Neural cell (in vitro differentiated cells): ENCODE measurements at regions not wholly inside any gene's neighbourhood (a gene's known extent, or its start where the extent isn't known, plus 50 kb on each side); places are given as distances from the start of the nearest gene placed in this dataset.

ENCODE experiments used
- H2AFZ ChIP-seq: fragments of 200-600, 300-800 bp; sonication (generic), shearing (Covaris generic); 2 replicates; pipeline ENCODE4 v1.6.0; 2014; ENCODE audit warnings: low read depth, mild to moderate bottlenecking, antibody characterized with exemption, low read length, moderate library complexity
- H3F3A ChIP-seq: fragments of 200-600 bp; shearing (Covaris generic); 2 replicates; pipeline ENCODE4 v1.6.1; 2016; ENCODE audit warnings: mild to moderate bottlenecking, moderate library complexity, mixed read lengths, antibody characterized with exemption, low read length; ENCODE audit not compliant: insufficient read depth, poor library complexity, severe bottlenecking
- H3K27ac ChIP-seq: fragments of 200-600, 300-800 bp; sonication (generic), shearing (Covaris generic); 2 replicates; pipeline ENCODE4 v1.5.1; 2014; ENCODE audit warnings: mild to moderate bottlenecking, low read length, moderate library complexity
- H3K27me3 ChIP-seq: fragments of 300-800, 200-600 bp; sonication (generic), shearing (Covaris generic); 2 replicates; pipeline ENCODE4 v1.6.0; 2014; ENCODE audit warnings: mild to moderate bottlenecking, low read depth, low read length, moderate library complexity; ENCODE audit not compliant: insufficient read depth
- H3K36me3 ChIP-seq: fragments of 300-800, 200-600 bp; sonication (generic), shearing (Covaris generic); 2 replicates; pipeline ENCODE4 v1.5.1; 2014; ENCODE audit warnings: mild to moderate bottlenecking, antibody characterized with exemption, low read length, moderate library complexity; ENCODE audit not compliant: insufficient read depth
- H3K4me2 ChIP-seq: fragments of 300-800, 200-600 bp; sonication (generic), shearing (Covaris generic); 2 replicates; pipeline ENCODE4 v1.6.0; 2014; ENCODE audit warnings: mild to moderate bottlenecking, low read length
- H3K4me3 ChIP-seq: fragments of 300-800, 200-600 bp; sonication (generic), shearing (Covaris generic); 2 replicates; pipeline ENCODE4 v1.5.1; 2014; ENCODE audit warnings: mild to moderate bottlenecking, low read length, moderate library complexity
- H3K79me2 ChIP-seq: fragments of 200-600 bp; shearing (Covaris generic); replicated peaks from 2 replicates; pipeline ENCODE4 v1.6.0; 2014; ENCODE audit warnings: mild to moderate bottlenecking, low read length, moderate library complexity; ENCODE audit not compliant: insufficient read depth
- H3K9ac ChIP-seq: fragments of 300-800, 200-600 bp; sonication (generic), shearing (Covaris generic); 2 replicates; pipeline ENCODE4 v1.6.1; 2016; ENCODE audit warnings: mild to moderate bottlenecking, low read length, mixed read lengths
- H3K9me2 ChIP-seq: fragments of 200-600 bp; shearing (Covaris generic); 2 replicates; pipeline ENCODE4 v1.6.1; 2016; ENCODE audit warnings: mild to moderate bottlenecking, low read length, mixed read lengths; ENCODE audit not compliant: insufficient read depth
- H3K9me3 ChIP-seq: fragments of 200-600, 300-800 bp; sonication (generic), shearing (Covaris generic); 2 replicates; pipeline ENCODE4 v1.6.1; 2016; ENCODE audit warnings: mild to moderate bottlenecking, mixed run types, low read length, moderate library complexity, mixed read lengths
- H4K20me1 ChIP-seq: fragments of 200-600 bp; shearing (Covaris generic); 2 replicates; pipeline ENCODE4 v1.6.1; 2016; ENCODE audit warnings: mild to moderate bottlenecking, mixed run types; ENCODE audit not compliant: insufficient read depth
- EP300 ChIP-seq: fragments of 450-650 bp; conservative IDR thresholded peaks from 2 replicates; pipeline ENCODE4 v1.6.1; 2014; ENCODE audit warnings: antibody characterized with exemption, mild to moderate bottlenecking, moderate library complexity; ENCODE audit not compliant: poor library complexity, severe bottlenecking
- EZH2 ChIP-seq: fragments of 200-600, 300-800 bp; shearing (Covaris generic), sonication (generic); IDR thresholded peaks from 2 replicates; pipeline ENCODE4 v1.6.1; 2014; ENCODE audit warnings: antibody characterized with exemption, low read length, borderline replicate concordance, mild to moderate bottlenecking; ENCODE audit not compliant: insufficient read depth, poor library complexity, severe bottlenecking
- MXI1 ChIP-seq: fragments of 450-650 bp; conservative IDR thresholded peaks from 2 replicates; pipeline ENCODE4 v1.6.1; 2014; ENCODE audit warnings: antibody characterized with exemption, mild to moderate bottlenecking; ENCODE audit not compliant: poor library complexity, severe bottlenecking
- POLR2AphosphoS5 ChIP-seq: IDR thresholded peaks from 2 replicates; pipeline ENCODE4 v1.6.1; 2012
- RAD21 ChIP-seq: fragments of 450-650 bp; conservative IDR thresholded peaks from 2 replicates; pipeline ENCODE4 v1.6.1; 2014; ENCODE audit warnings: antibody characterized with exemption, mild to moderate bottlenecking, moderate library complexity
- SMC3 ChIP-seq: fragments of 450-650 bp; conservative IDR thresholded peaks from 2 replicates; pipeline ENCODE4 v1.6.1; 2014; ENCODE audit warnings: antibody characterized with exemption, mild to moderate bottlenecking, moderate library complexity; ENCODE audit not compliant: poor library complexity
- TAF1 ChIP-seq: IDR thresholded peaks from 2 replicates; pipeline ENCODE4 v1.6.1; 2012; ENCODE audit warnings: low read depth
- TF ChIP-seq, protein P1 (sequence below): IDR thresholded peaks from 2 replicates; pipeline ENCODE4 v1.6.1; 2012; ENCODE audit warnings: borderline replicate concordance
- TF ChIP-seq, protein P2 (sequence below): fragments of 450-650 bp; IDR thresholded peaks from 2 replicates; pipeline ENCODE4 v1.5.1; 2014; ENCODE audit warnings: antibody characterized with exemption, mild to moderate bottlenecking, moderate library complexity; ENCODE audit not compliant: poor library complexity, severe bottlenecking

DNA sequence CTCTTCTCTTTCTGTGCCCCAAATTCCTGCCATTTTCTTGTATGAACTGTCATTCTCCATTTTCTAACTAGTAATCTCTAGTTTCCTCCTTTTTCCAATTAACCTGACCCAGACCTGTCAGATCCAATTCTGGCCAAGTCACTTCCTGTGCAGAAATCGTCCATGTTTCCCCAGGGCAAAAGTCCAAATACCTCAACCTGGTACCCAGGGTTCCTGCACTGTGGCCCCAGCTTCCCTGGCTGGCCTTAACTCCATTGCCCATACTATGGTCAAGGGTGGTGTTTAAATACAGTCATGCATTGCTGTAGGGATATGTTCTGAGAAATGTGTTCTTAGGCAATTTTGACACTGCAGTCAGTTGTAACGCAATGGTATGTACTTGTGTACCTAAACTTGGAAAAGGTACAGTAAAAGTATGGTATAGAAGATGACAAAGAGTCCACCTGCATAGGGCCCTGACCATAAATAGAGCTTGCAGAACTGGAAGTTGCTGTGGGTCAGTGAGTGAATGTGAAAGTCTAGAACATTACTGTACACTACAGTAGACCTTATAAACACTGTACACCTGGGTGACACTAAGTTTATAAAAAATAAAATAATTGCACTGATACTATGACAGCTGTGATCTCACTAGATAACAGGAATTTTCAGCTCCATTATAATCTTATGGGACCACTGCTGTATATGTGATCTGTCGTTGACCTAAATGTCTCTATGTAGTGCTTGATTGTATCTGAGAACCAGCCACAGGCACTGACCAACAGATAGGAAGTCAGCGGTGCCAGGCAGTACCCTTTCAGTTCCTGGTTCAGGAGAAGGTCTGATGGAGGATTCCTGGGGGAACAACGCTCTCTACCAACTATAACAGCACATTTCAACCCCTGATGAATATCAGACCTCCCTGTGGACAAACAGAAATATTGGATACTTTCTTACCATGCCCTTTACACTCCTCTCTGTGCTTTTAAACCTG is 336.1 kb upstream of the PROK2 start:
- H2AFZ ChIP-seq, result no peak overlapping the region
- TF ChIP-seq RAD21, result no peak
- TF ChIP-seq POLR2AphosphoS5, result no peak
- TF ChIP-seq EP300, result no peak
- no peak for TF ChIP-seq EZH2
- TF ChIP-seq, protein P1, sequence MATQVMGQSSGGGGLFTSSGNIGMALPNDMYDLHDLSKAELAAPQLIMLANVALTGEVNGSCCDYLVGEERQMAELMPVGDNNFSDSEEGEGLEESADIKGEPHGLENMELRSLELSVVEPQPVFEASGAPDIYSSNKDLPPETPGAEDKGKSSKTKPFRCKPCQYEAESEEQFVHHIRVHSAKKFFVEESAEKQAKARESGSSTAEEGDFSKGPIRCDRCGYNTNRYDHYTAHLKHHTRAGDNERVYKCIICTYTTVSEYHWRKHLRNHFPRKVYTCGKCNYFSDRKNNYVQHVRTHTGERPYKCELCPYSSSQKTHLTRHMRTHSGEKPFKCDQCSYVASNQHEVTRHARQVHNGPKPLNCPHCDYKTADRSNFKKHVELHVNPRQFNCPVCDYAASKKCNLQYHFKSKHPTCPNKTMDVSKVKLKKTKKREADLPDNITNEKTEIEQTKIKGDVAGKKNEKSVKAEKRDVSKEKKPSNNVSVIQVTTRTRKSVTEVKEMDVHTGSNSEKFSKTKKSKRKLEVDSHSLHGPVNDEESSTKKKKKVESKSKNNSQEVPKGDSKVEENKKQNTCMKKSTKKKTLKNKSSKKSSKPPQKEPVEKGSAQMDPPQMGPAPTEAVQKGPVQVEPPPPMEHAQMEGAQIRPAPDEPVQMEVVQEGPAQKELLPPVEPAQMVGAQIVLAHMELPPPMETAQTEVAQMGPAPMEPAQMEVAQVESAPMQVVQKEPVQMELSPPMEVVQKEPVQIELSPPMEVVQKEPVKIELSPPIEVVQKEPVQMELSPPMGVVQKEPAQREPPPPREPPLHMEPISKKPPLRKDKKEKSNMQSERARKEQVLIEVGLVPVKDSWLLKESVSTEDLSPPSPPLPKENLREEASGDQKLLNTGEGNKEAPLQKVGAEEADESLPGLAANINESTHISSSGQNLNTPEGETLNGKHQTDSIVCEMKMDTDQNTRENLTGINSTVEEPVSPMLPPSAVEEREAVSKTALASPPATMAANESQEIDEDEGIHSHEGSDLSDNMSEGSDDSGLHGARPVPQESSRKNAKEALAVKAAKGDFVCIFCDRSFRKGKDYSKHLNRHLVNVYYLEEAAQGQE, result no peak
- no peak for TF ChIP-seq TAF1
- TF ChIP-seq, protein P2, sequence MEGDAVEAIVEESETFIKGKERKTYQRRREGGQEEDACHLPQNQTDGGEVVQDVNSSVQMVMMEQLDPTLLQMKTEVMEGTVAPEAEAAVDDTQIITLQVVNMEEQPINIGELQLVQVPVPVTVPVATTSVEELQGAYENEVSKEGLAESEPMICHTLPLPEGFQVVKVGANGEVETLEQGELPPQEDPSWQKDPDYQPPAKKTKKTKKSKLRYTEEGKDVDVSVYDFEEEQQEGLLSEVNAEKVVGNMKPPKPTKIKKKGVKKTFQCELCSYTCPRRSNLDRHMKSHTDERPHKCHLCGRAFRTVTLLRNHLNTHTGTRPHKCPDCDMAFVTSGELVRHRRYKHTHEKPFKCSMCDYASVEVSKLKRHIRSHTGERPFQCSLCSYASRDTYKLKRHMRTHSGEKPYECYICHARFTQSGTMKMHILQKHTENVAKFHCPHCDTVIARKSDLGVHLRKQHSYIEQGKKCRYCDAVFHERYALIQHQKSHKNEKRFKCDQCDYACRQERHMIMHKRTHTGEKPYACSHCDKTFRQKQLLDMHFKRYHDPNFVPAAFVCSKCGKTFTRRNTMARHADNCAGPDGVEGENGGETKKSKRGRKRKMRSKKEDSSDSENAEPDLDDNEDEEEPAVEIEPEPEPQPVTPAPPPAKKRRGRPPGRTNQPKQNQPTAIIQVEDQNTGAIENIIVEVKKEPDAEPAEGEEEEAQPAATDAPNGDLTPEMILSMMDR, result no peak
- TF ChIP-seq SMC3, result no peak
- TF ChIP-seq MXI1, result no peak
- H3K79me2 ChIP-seq, result no peaks in the 10 kb centered on the region
- no peaks in the 10 kb centered on the region for H4K20me1 ChIP-seq
- H3F3A ChIP-seq, result no peaks in the 10 kb centered on the region
- H3K9me2 ChIP-seq, result no peaks in the 10 kb centered on the region
- H3K4me2 ChIP-seq, result no peak overlapping the region
- H3K36me3 ChIP-seq, result no peaks in the 10 kb centered on the region
- H3K27me3 ChIP-seq, result no peaks in the 10 kb centered on the region
- H3K9ac ChIP-seq, result no peak overlapping the region
- no peaks in the 10 kb centered on the region for H3K9me3 ChIP-seq
- H3K27ac ChIP-seq, result no peak overlapping the region
- H3K4me3 ChIP-seq, result no peak overlapping the region

DNA sequence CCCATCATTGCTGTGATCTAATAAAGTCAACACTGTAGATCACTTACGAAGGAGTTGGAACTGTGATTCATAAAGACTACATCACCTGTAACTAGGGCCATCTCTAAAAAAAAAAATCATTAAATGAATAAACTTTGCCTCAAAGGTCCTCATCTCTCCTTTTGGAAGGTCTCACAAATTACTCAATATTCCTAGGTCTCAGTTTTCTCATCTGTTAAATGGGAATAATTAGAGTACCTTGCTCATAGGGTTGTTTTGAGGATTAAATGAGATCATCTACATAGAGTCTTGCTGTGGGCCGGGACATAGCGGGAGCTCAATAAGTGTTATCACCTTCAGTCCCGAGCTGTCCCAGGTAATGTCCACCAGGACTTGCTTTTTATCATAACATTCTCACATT is 335.1 kb upstream of the PROK2 start:
- no peak overlapping the region for H3K4me3 ChIP-seq
- H3K9me3 ChIP-seq, result no peaks in the 10 kb centered on the region
- H3K9ac ChIP-seq, result no peak overlapping the region
- no peaks in the 10 kb centered on the region for H3K27me3 ChIP-seq
- H3K36me3 ChIP-seq, result no peaks in the 10 kb centered on the region
- H3K27ac ChIP-seq, result no peak overlapping the region
- no peaks in the 10 kb centered on the region for H3K79me2 ChIP-seq
- no peaks in the 10 kb centered on the region for H3F3A ChIP-seq
- H2AFZ ChIP-seq, result no peak overlapping the region
- no peak overlapping the region for H3K4me2 ChIP-seq
- no peaks in the 10 kb centered on the region for H3K9me2 ChIP-seq
- TF ChIP-seq TAF1, result no peak
- TF ChIP-seq SMC3, result no peak
- TF ChIP-seq, protein P2, result no peak
- no peak for TF ChIP-seq EZH2
- TF ChIP-seq POLR2AphosphoS5, result no peak
- no peak for TF ChIP-seq MXI1
- TF ChIP-seq, protein P1, result no peak
- TF ChIP-seq EP300, result no peak
- no peak for TF ChIP-seq RAD21
- H4K20me1 ChIP-seq, result no peaks in the 10 kb centered on the region
